Sigmoid colon (tissue), 4 donors: ENCODE measurements at regions not wholly inside any gene's neighbourhood (a gene's known extent, or its start where the extent isn't known, plus 50 kb on each side); places are given as distances from the start of the nearest gene placed in this dataset.
"Not testable (repeated sequence)": the region's sequence is repeated elsewhere in the genome, so short reads cannot be mapped to it uniquely, and the experiment has no call there.

Experiments
- POLR2A ChIP-seq, 2 donors: fragments of 450-650 bp; IDR thresholded peaks; one replicate each; pipeline ENCODE4 v1.6.1; 2016; ENCODE audit warnings: antibody characterized with exemption in 2 of 2, mild to moderate bottlenecking in 2 of 2, moderate library complexity in 2 of 2
- POLR2AphosphoS5 ChIP-seq, 4 donors: sonication (generic); formaldehyde crosslinking; IDR thresholded peaks; one replicate each; pipeline ENCODE4 v1.6.1; 2017; ENCODE audit warnings: antibody characterized with exemption in 4 of 4
- TF ChIP-seq, protein P1 (sequence below), 4 experiments: fragments of 450-650 bp in 3 of 4; fragments of 200-600 bp in 1 of 4; IDR thresholded peaks; one replicate each; pipeline ENCODE4 v1.5.1; 2016 to 2019; ENCODE audit warnings: antibody characterized with exemption in 4 of 4, mild to moderate bottlenecking in 3 of 4, moderate library complexity in 2 of 4

DNA sequence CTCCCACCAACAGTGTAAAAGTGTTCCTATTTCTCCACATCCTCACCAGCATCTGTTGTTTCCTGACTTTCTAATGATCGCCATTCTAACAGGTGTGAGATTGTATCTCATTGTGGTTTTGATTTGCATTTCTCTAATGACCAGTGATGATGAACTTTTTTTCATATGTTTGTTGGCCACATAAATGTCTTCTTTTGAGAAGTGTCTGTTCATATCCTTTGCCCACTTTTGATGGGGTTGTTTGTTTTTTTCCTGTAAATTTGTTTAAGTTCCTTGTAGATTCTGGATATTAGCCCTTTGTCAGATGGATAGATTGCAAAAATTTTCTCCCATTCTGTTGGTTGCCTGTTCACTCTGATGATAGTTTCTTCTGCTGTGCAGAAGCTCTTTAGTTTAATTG, 687.3 kb upstream of the ADGRB3 start:
- TF ChIP-seq, protein P1, sequence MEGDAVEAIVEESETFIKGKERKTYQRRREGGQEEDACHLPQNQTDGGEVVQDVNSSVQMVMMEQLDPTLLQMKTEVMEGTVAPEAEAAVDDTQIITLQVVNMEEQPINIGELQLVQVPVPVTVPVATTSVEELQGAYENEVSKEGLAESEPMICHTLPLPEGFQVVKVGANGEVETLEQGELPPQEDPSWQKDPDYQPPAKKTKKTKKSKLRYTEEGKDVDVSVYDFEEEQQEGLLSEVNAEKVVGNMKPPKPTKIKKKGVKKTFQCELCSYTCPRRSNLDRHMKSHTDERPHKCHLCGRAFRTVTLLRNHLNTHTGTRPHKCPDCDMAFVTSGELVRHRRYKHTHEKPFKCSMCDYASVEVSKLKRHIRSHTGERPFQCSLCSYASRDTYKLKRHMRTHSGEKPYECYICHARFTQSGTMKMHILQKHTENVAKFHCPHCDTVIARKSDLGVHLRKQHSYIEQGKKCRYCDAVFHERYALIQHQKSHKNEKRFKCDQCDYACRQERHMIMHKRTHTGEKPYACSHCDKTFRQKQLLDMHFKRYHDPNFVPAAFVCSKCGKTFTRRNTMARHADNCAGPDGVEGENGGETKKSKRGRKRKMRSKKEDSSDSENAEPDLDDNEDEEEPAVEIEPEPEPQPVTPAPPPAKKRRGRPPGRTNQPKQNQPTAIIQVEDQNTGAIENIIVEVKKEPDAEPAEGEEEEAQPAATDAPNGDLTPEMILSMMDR (IDR thresholded peaks at IDR 0.05), result not testable (repeated sequence)
- TF ChIP-seq POLR2A, POLR2AphosphoS5 (IDR thresholded peaks at IDR 0.05): not testable (repeated sequence)
